Right lobe of liver (tissue), 4 donors: ENCODE measurements at regions not wholly inside any gene's neighbourhood (a gene's known extent, or its start where the extent isn't known, plus 50 kb on each side); places are given as distances from the start of the nearest gene placed in this dataset.

ENCODE experiments used
- CTCF ChIP-seq, 4 donors: fragments of 200-600 bp in 3 of 4; fragments of 450-650 bp in 1 of 4; IDR thresholded peaks; one replicate each; pipeline versions ENCODE4 v1.5.1 to v1.8.0; 2016 to 2022; ENCODE audit warnings: antibody characterized with exemption in 4 of 4, mild to moderate bottlenecking in 2 of 4
- POLR2A ChIP-seq: fragments of 450-650 bp; IDR thresholded peaks from one replicate; pipeline ENCODE4 v1.6.1; 2017; ENCODE audit warnings: antibody characterized with exemption, mild to moderate bottlenecking
- donor health status: DM: no; HTN: no; CAD: no.
- donor health status: DM: no; HTN: no; CAD: no.
- donor health status: DM: no; HTN: yes; CAD: no.

GRCh38 chr1:178033019-178033418 is 60.9 kb upstream of the RASAL2 start:
- TF ChIP-seq CTCF (IDR thresholded peaks at IDR 0.05), result no peak
- no peak for TF ChIP-seq POLR2A
